Ectodermal cell (in vitro differentiated cells): ENCODE measurements at regions not wholly inside any gene's neighbourhood (a gene's known extent, or its start where the extent isn't known, plus 50 kb on each side); places are given as distances from the start of the nearest gene placed in this dataset.

ENCODE experiments used
- H3K27ac ChIP-seq: 2 replicates; pipeline ENCODE4 v1.7.0; 2013; ENCODE audit warnings: mild to moderate bottlenecking, low read depth, low read length; ENCODE audit not compliant: insufficient read depth, poor library complexity, severe bottlenecking
- H3K27me3 ChIP-seq: 2 replicates; pipeline ENCODE4 v1.7.0; 2013; ENCODE audit warnings: mild to moderate bottlenecking, low read length; ENCODE audit not compliant: insufficient read depth, control insufficient read depth, poor library complexity, severe bottlenecking
- H3K36me3 ChIP-seq: one replicate; pipeline ENCODE4 v1.7.0; 2013; ENCODE audit warnings: low read length; ENCODE audit not compliant: control insufficient read depth, insufficient read depth
- H3K4me1 ChIP-seq: one replicate; pipeline ENCODE4 v1.7.0; 2013; ENCODE audit warnings: low read length; ENCODE audit not compliant: control insufficient read depth, insufficient read depth
- H3K4me3 ChIP-seq: 2 replicates; pipeline ENCODE4 v1.7.0; 2013; ENCODE audit warnings: low read depth, low read length, control low read depth; ENCODE audit not compliant: insufficient read depth
- H3K9me3 ChIP-seq: 2 replicates; pipeline ENCODE4 v1.7.0; 2013; ENCODE audit warnings: mild to moderate bottlenecking, low read length, moderate library complexity; ENCODE audit not compliant: control insufficient read depth
- WGBS, 2 experiments: methylation state at CpG; one replicate each; pipeline ENCODE4 v1.1.7; 2013; ENCODE audit warnings: missing lambda C conversion rate in 2 of 2; 5-methylcytosine and 5-hydroxymethylcytosine counted together

DNA sequence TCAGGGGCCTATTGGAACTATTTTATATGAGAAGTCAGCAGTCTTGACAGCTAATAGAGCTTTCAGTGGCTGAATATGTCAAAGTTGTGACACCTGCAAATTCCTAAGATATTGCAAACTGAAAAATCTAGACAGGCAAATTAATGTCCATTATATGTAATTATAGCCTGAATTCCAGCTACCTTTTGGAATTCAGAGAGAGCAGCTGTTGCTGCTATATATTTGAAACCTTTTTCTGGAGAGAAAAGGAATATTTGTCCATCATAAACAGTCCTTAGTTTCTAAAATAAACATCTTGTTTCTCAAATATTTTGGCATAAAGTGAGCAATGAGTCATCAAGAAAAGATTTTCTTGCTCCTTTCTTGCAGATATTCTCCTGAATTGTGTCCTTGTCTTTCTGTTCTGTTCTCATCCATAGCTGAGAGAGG is 408.9 kb upstream of the SEMA3D start:
- H3K27me3 ChIP-seq: no peaks in the 10 kb centered on the region
- H3K36me3 ChIP-seq: no peaks in the 10 kb centered on the region
- no peak overlapping the region for H3K4me3 ChIP-seq
- H3K4me1 ChIP-seq: no peaks in the 10 kb centered on the region
- no peaks in the 10 kb centered on the region for H3K9me3 ChIP-seq
- no peak overlapping the region for H3K27ac ChIP-seq

GRCh38 chr7:85593355-85593754 is 406.5 kb upstream of the SEMA3D start:
- H3K27me3 ChIP-seq: no peaks in the 10 kb centered on the region
- H3K4me1 ChIP-seq: no peaks in the 10 kb centered on the region
- no peak overlapping the region for H3K4me3 ChIP-seq
- H3K27ac ChIP-seq: no peak overlapping the region
- no peaks in the 10 kb centered on the region for H3K36me3 ChIP-seq
- 75 to 79% methylated on average over 3 of the region's 3 CpGs for WGBS, 2 experiments
- H3K9me3 ChIP-seq: no peaks in the 10 kb centered on the region

DNA sequence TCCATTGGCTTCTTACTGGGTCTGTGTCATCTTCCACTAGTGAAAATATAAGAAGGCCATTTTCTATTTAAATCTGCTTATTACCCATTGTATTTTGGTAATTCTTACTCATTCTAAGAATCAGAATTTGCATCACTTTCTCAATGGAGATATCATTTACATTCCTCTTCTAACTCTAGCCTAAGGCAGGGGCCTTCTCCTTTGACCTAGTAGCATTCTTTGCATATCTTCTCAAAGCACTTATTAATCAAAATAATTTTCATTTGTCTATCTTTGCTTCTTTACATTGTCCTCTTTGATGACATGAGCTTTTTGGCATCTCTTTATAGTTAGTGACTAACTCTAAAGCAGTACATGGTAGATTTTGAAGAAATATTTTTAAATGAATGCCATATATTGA is 400.9 kb upstream of the SEMA3D start:
- H3K27ac ChIP-seq: no peak overlapping the region
- no peaks in the 10 kb centered on the region for H3K36me3 ChIP-seq

GRCh38 chr7:85586091-85586490 is 399.2 kb upstream of the SEMA3D start:
- no peaks in the 10 kb centered on the region for H3K36me3 ChIP-seq
- no peaks in the 10 kb centered on the region for H3K27me3 ChIP-seq
- H3K4me1 ChIP-seq: no peaks in the 10 kb centered on the region
- no peak overlapping the region for H3K27ac ChIP-seq
- H3K9me3 ChIP-seq: no peaks in the 10 kb centered on the region
- no peak overlapping the region for H3K4me3 ChIP-seq
- 83 to 90% methylated on average over 2 to 3 of the region's 3 CpGs for WGBS, 2 experiments

More for the DNA sequence above, 400.9 kb upstream of the SEMA3D start:
- Histone ChIP-seq H3K4me3 (no peak overlapping the region), H3K9me3 (no peaks in the 10 kb centered on the region), H3K27me3 (no peaks in the 10 kb centered on the region), H3K4me1 (no peaks in the 10 kb centered on the region)

- H3K36me3 ChIP-seq: no peaks in the 10 kb centered on the region
- no peaks in the 10 kb centered on the region for H3K4me1 ChIP-seq
- no peaks in the 10 kb centered on the region for H3K9me3 ChIP-seq
- H3K27ac ChIP-seq: no peak overlapping the region
- WGBS, 2 experiments: 93% methylated on average over 4 to 6 of the region's 6 CpGs
- H3K4me3 ChIP-seq: no peak overlapping the region
- no peaks in the 10 kb centered on the region for H3K27me3 ChIP-seq
Observed at GRCh38 chr7:85583131-85583953, 396.5 kb upstream of the SEMA3D start.

DNA sequence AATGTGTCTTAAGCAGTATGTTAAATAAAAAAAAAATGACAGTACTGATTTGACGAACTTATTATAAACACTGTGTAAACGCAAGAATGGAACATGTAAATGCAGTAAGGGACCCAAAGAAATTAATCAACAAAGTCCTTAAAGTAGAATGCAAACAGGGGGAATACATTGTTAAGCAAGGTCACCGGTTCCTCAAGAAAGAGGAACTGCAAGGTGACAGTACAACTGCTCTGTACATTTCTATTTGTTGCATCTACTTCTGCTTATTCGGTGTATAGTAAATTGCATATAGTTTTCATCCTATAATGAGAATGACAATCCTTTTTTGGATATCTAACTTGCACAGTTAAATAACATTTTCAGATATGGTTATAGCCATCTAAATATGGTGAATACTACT is 387.0 kb upstream of the SEMA3D start:
- Histone ChIP-seq H3K27me3 (no peaks in the 10 kb centered on the region), H3K4me3 (no peak overlapping the region), H3K27ac (no peak overlapping the region), H3K4me1 (no peaks in the 10 kb centered on the region), H3K9me3 (no peaks in the 10 kb centered on the region), H3K36me3 (no peaks in the 10 kb centered on the region)
- WGBS, 2 experiments: 95 to 96% methylated on average over 3 to 4 of the region's 4 CpGs

DNA sequence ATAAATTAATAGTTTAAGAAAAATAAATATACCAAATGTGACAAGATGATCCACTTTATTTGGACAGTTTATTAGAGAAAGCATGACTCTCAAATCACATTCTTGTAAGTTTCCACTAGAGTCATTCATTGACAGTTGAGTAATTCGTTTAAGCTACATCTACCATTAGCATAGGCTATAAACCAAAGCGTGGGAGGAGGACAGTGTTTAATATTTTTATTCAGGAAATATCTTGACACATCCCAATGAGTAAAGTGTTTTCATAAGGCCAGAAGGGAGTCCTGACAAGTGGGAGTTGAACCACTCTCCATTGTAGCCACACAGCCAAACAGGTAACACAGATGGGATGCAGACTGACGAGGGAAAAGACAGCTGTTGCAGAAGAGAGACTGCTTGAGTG is 386.5 kb upstream of the SEMA3D start:
- H3K4me3 ChIP-seq: no peak overlapping the region
- H3K36me3 ChIP-seq: no peaks in the 10 kb centered on the region
- 83 to 93% methylated on average over 1 to 3 of the region's 3 CpGs for WGBS, 2 experiments
- no peaks in the 10 kb centered on the region for H3K4me1 ChIP-seq
- H3K9me3 ChIP-seq: no peaks in the 10 kb centered on the region
- no peaks in the 10 kb centered on the region for H3K27me3 ChIP-seq
- H3K27ac ChIP-seq: no peak overlapping the region

DNA sequence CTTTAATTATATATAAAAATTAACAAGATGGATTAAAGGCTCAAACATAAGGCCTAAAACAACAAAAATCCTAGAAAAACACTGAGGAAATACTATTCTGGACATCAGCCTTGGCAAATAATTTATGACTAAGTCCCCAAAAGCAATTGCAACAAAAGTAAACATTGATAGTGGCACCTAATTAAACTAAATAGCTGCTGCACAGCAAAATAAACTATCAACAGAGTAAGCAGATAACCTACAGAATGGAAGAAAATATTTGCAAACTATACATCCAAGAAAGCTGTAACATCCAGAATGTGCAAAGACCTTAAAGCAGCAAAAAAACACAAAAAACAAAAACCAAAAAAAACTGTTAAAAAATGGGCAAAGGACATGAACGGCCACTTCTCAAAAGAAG is 384.0 kb upstream of the SEMA3D start:
- 86 to 87% methylated on average over 1 of the region's 1 CpG for WGBS, 2 experiments
- Histone ChIP-seq H3K27me3 (no peaks in the 10 kb centered on the region), H3K9me3 (no peaks in the 10 kb centered on the region), H3K27ac (no peak overlapping the region), H3K4me1 (no peaks in the 10 kb centered on the region), H3K4me3 (no peak overlapping the region), H3K36me3 (no peaks in the 10 kb centered on the region)

- H3K4me3 ChIP-seq: no peak overlapping the region
Observed at GRCh38 chr7:85567983-85568382, 381.1 kb upstream of the SEMA3D start.

DNA sequence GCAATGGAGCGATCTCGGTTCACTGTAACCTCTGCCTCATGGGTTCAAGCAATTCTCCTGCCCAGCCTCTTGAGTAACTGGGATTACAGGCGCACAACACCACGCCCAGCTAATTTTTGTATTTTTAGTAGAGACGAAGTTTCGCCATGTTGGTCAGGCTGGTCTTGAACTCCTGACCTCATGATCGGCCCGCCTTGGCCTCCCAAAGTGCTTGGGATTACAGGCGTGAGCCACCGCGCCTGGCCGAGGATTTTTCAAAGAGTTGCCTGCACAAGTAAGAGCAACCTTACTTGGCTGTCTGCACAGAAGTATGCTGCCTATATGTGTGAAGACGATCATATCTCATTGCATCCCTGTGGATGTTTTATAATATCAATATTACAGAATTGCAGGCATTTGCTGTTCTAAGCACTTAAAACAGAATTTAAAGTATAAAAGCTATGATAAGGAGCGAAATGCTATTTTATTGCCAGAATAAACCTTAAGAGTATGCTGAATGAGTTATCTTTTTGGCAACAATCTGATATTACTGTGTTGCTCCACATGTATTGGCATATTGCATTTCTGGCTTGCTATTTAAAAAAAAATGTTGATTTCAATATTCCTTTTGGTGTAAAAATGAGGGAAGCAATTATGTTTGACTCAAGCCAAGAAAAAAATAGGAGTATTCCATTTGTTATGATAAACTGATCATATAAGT is 379.4 kb upstream of the SEMA3D start:
- Histone ChIP-seq H3K4me1 (no peaks in the 10 kb centered on the region), H3K27ac (no peak overlapping the region), H3K4me3 (no peak overlapping the region), H3K9me3 (no peaks in the 10 kb centered on the region), H3K27me3 (no peaks in the 10 kb centered on the region), H3K36me3 (no peaks in the 10 kb centered on the region)
- whole genome bisulfite sequencing, 2 experiments: 93% methylated on average over 13 of the region's 14 CpGs

More at GRCh38 chr7:85567983-85568382, 381.1 kb upstream of the SEMA3D start:
- no peak overlapping the region for H3K27ac ChIP-seq
- no peaks in the 10 kb centered on the region for H3K27me3 ChIP-seq
- no peaks in the 10 kb centered on the region for H3K4me1 ChIP-seq
- H3K9me3 ChIP-seq: no peaks in the 10 kb centered on the region
- no peaks in the 10 kb centered on the region for H3K36me3 ChIP-seq
